Neural cell (in vitro differentiated cells): ENCODE measurements at regions not wholly inside any gene's neighbourhood (a gene's known extent, or its start where the extent isn't known, plus 50 kb on each side); places are given as distances from the start of the nearest gene placed in this dataset.
"Not testable (repeated sequence)": the region's sequence is repeated elsewhere in the genome, so short reads cannot be mapped to it uniquely, and the experiment has no call there.

Experiments used
- H2AFZ ChIP-seq: fragments of 200-600, 300-800 bp; sonication (generic), shearing (Covaris generic); 2 replicates; pipeline ENCODE4 v1.6.0; 2014; ENCODE audit warnings: low read depth, mild to moderate bottlenecking, antibody characterized with exemption, low read length, moderate library complexity
- H3F3A ChIP-seq: fragments of 200-600 bp; shearing (Covaris generic); 2 replicates; pipeline ENCODE4 v1.6.1; 2016; ENCODE audit warnings: mild to moderate bottlenecking, moderate library complexity, mixed read lengths, antibody characterized with exemption, low read length; ENCODE audit not compliant: insufficient read depth, poor library complexity, severe bottlenecking
- H3K27ac ChIP-seq: fragments of 200-600, 300-800 bp; sonication (generic), shearing (Covaris generic); 2 replicates; pipeline ENCODE4 v1.5.1; 2014; ENCODE audit warnings: mild to moderate bottlenecking, low read length, moderate library complexity
- H3K27me3 ChIP-seq: fragments of 300-800, 200-600 bp; sonication (generic), shearing (Covaris generic); 2 replicates; pipeline ENCODE4 v1.6.0; 2014; ENCODE audit warnings: mild to moderate bottlenecking, low read depth, low read length, moderate library complexity; ENCODE audit not compliant: insufficient read depth
- H3K36me3 ChIP-seq: fragments of 300-800, 200-600 bp; sonication (generic), shearing (Covaris generic); 2 replicates; pipeline ENCODE4 v1.5.1; 2014; ENCODE audit warnings: mild to moderate bottlenecking, antibody characterized with exemption, low read length, moderate library complexity; ENCODE audit not compliant: insufficient read depth
- H3K4me2 ChIP-seq: fragments of 300-800, 200-600 bp; sonication (generic), shearing (Covaris generic); 2 replicates; pipeline ENCODE4 v1.6.0; 2014; ENCODE audit warnings: mild to moderate bottlenecking, low read length
- H3K4me3 ChIP-seq: fragments of 300-800, 200-600 bp; sonication (generic), shearing (Covaris generic); 2 replicates; pipeline ENCODE4 v1.5.1; 2014; ENCODE audit warnings: mild to moderate bottlenecking, low read length, moderate library complexity
- H3K79me2 ChIP-seq: fragments of 200-600 bp; shearing (Covaris generic); replicated peaks from 2 replicates; pipeline ENCODE4 v1.6.0; 2014; ENCODE audit warnings: mild to moderate bottlenecking, low read length, moderate library complexity; ENCODE audit not compliant: insufficient read depth
- H3K9ac ChIP-seq: fragments of 300-800, 200-600 bp; sonication (generic), shearing (Covaris generic); 2 replicates; pipeline ENCODE4 v1.6.1; 2016; ENCODE audit warnings: mild to moderate bottlenecking, low read length, mixed read lengths
- H3K9me2 ChIP-seq: fragments of 200-600 bp; shearing (Covaris generic); 2 replicates; pipeline ENCODE4 v1.6.1; 2016; ENCODE audit warnings: mild to moderate bottlenecking, low read length, mixed read lengths; ENCODE audit not compliant: insufficient read depth
- H3K9me3 ChIP-seq: fragments of 200-600, 300-800 bp; sonication (generic), shearing (Covaris generic); 2 replicates; pipeline ENCODE4 v1.6.1; 2016; ENCODE audit warnings: mild to moderate bottlenecking, mixed run types, low read length, moderate library complexity, mixed read lengths
- H4K20me1 ChIP-seq: fragments of 200-600 bp; shearing (Covaris generic); 2 replicates; pipeline ENCODE4 v1.6.1; 2016; ENCODE audit warnings: mild to moderate bottlenecking, mixed run types; ENCODE audit not compliant: insufficient read depth
- CTCF ChIP-seq: fragments of 450-650 bp; IDR thresholded peaks from 2 replicates; pipeline ENCODE4 v1.5.1; 2014; ENCODE audit warnings: antibody characterized with exemption, mild to moderate bottlenecking, moderate library complexity; ENCODE audit not compliant: poor library complexity, severe bottlenecking
- EP300 ChIP-seq: fragments of 450-650 bp; conservative IDR thresholded peaks from 2 replicates; pipeline ENCODE4 v1.6.1; 2014; ENCODE audit warnings: antibody characterized with exemption, mild to moderate bottlenecking, moderate library complexity; ENCODE audit not compliant: poor library complexity, severe bottlenecking
- EZH2 ChIP-seq: fragments of 200-600, 300-800 bp; shearing (Covaris generic), sonication (generic); IDR thresholded peaks from 2 replicates; pipeline ENCODE4 v1.6.1; 2014; ENCODE audit warnings: antibody characterized with exemption, low read length, borderline replicate concordance, mild to moderate bottlenecking; ENCODE audit not compliant: insufficient read depth, poor library complexity, severe bottlenecking
- MXI1 ChIP-seq: fragments of 450-650 bp; conservative IDR thresholded peaks from 2 replicates; pipeline ENCODE4 v1.6.1; 2014; ENCODE audit warnings: antibody characterized with exemption, mild to moderate bottlenecking; ENCODE audit not compliant: poor library complexity, severe bottlenecking
- POLR2AphosphoS5 ChIP-seq: IDR thresholded peaks from 2 replicates; pipeline ENCODE4 v1.6.1; 2012
- RAD21 ChIP-seq: fragments of 450-650 bp; conservative IDR thresholded peaks from 2 replicates; pipeline ENCODE4 v1.6.1; 2014; ENCODE audit warnings: antibody characterized with exemption, mild to moderate bottlenecking, moderate library complexity
- SMC3 ChIP-seq: fragments of 450-650 bp; conservative IDR thresholded peaks from 2 replicates; pipeline ENCODE4 v1.6.1; 2014; ENCODE audit warnings: antibody characterized with exemption, mild to moderate bottlenecking, moderate library complexity; ENCODE audit not compliant: poor library complexity
- TAF1 ChIP-seq: IDR thresholded peaks from 2 replicates; pipeline ENCODE4 v1.6.1; 2012; ENCODE audit warnings: low read depth
- TF ChIP-seq, protein P1 (sequence below): IDR thresholded peaks from 2 replicates; pipeline ENCODE4 v1.6.1; 2012; ENCODE audit warnings: borderline replicate concordance

DNA sequence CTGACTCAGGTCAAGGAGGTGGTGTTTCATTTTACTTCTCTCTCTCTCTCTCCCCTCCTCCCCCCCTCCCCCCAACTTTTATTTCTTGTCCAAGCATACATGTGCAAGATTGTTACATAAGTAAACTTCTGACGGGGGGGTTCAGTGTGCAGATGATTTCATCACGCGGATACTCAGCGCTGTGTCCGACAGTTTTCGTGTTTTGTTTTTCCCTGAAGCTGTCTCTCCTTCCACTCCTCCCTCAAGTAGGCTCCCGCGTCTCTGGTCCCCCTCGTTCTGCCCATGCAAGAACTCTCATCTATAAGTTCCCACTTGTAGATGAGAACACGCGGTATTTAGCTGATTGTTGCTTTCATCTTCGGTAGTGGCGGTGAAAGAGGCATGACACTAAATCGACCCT lies 111.0 kb upstream of the ANKRD30BL start:
- Histone ChIP-seq H2AFZ (no peak overlapping the region), H3F3A (no peaks in the 10 kb centered on the region), H4K20me1 (no peaks in the 10 kb centered on the region), H3K4me3 (no peak overlapping the region), H3K27ac (no peak overlapping the region), H3K4me2 (no peak overlapping the region), H3K9me2 (no peaks in the 10 kb centered on the region), H3K9ac (no peak overlapping the region), H3K9me3 (no peaks in the 10 kb centered on the region), H3K79me2 (no peaks in the 10 kb centered on the region), H3K27me3 (no peaks in the 10 kb centered on the region), H3K36me3 (no peaks in the 10 kb centered on the region)
- TF ChIP-seq TAF1: no peak
- no peak for TF ChIP-seq RAD21
- TF ChIP-seq SMC3: no peak
- no peak for TF ChIP-seq POLR2AphosphoS5
- TF ChIP-seq, protein P1, sequence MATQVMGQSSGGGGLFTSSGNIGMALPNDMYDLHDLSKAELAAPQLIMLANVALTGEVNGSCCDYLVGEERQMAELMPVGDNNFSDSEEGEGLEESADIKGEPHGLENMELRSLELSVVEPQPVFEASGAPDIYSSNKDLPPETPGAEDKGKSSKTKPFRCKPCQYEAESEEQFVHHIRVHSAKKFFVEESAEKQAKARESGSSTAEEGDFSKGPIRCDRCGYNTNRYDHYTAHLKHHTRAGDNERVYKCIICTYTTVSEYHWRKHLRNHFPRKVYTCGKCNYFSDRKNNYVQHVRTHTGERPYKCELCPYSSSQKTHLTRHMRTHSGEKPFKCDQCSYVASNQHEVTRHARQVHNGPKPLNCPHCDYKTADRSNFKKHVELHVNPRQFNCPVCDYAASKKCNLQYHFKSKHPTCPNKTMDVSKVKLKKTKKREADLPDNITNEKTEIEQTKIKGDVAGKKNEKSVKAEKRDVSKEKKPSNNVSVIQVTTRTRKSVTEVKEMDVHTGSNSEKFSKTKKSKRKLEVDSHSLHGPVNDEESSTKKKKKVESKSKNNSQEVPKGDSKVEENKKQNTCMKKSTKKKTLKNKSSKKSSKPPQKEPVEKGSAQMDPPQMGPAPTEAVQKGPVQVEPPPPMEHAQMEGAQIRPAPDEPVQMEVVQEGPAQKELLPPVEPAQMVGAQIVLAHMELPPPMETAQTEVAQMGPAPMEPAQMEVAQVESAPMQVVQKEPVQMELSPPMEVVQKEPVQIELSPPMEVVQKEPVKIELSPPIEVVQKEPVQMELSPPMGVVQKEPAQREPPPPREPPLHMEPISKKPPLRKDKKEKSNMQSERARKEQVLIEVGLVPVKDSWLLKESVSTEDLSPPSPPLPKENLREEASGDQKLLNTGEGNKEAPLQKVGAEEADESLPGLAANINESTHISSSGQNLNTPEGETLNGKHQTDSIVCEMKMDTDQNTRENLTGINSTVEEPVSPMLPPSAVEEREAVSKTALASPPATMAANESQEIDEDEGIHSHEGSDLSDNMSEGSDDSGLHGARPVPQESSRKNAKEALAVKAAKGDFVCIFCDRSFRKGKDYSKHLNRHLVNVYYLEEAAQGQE: no peak
- no peak for TF ChIP-seq MXI1
- no peak for TF ChIP-seq CTCF
- TF ChIP-seq EP300: no peak
- TF ChIP-seq EZH2: no peak

GRCh38 chr2:132273585-132273984 lies 111.8 kb upstream of the ANKRD30BL start:
- H3K9ac ChIP-seq, H3K79me2 ChIP-seq, H3F3A ChIP-seq, H3K9me3 ChIP-seq, H3K4me3 ChIP-seq, H3K27ac ChIP-seq, H3K27me3 ChIP-seq, H4K20me1 ChIP-seq, H3K9me2 ChIP-seq, H3K4me2 ChIP-seq, H2AFZ ChIP-seq, H3K36me3 ChIP-seq: not testable (repeated sequence)

DNA sequence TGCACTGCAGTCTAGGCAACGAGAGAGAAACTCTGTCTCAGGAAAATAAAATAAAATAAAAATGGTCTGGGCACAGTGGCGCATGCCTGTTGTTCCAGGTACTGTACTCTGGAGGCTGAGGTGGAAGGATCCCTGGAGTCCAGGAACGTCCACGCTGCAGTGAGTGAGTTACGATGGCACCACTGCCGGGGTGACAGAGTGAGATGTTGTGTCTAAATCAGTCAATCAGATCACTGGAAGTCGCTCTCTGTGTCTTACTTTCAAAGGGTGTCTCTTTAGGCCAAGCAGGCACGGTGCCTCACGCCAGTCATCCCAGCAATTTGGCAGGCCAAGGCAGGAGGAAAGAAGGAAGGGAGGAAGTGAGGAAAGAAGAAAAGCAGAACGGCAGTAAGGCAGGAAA lies 112.2 kb upstream of the ANKRD30BL start:
- Histone ChIP-seq H3K9me3 (no peaks in the 10 kb centered on the region), H3K36me3 (no peaks in the 10 kb centered on the region), H2AFZ (no peak overlapping the region), H3F3A (no peaks in the 10 kb centered on the region), H3K9me2 (no peaks in the 10 kb centered on the region), H3K27ac (no peak overlapping the region), H3K27me3 (no peaks in the 10 kb centered on the region), H4K20me1 (no peaks in the 10 kb centered on the region), H3K79me2 (no peaks in the 10 kb centered on the region), H3K4me3 (no peak overlapping the region), H3K4me2 (no peak overlapping the region), H3K9ac (no peak overlapping the region)
- TF ChIP-seq CTCF (no peak), TAF1 (no peak), MXI1 (no peak), POLR2AphosphoS5 (no peak), EZH2 (no peak), SMC3 (no peak), RAD21 (no peak), EP300 (no peak)
- TF ChIP-seq, protein P1: no peak
